IPS-15b (cell line): ENCODE measurements at regions not wholly inside any gene's neighbourhood (a gene's known extent, or its start where the extent isn't known, plus 50 kb on each side); places are given as distances from the start of the nearest gene placed in this dataset.

Experiments
- H3K27me3 ChIP-seq: one replicate; pipeline ENCODE4 v1.6.1; 2013; ENCODE audit warnings: low read length; ENCODE audit not compliant: control insufficient read depth, insufficient read depth
- H3K36me3 ChIP-seq: one replicate; pipeline ENCODE4 v1.6.1; 2013; ENCODE audit warnings: low read length; ENCODE audit not compliant: control insufficient read depth, insufficient read depth
- H3K4me1 ChIP-seq: one replicate; pipeline ENCODE4 v1.6.1; 2013; ENCODE audit warnings: mild to moderate bottlenecking, low read length; ENCODE audit not compliant: control insufficient read depth, insufficient read depth
- H3K4me3 ChIP-seq: one replicate; pipeline ENCODE4 v1.5.1; 2013; ENCODE audit warnings: low read depth, low read length
- H3K9ac ChIP-seq: one replicate; pipeline ENCODE4 v1.6.1; 2013; ENCODE audit warnings: low read depth, mild to moderate bottlenecking, low read length
- H3K9me3 ChIP-seq: one replicate; pipeline ENCODE4 v1.6.1; 2013; ENCODE audit warnings: mild to moderate bottlenecking, low read length; ENCODE audit not compliant: control insufficient read depth, insufficient read depth

DNA sequence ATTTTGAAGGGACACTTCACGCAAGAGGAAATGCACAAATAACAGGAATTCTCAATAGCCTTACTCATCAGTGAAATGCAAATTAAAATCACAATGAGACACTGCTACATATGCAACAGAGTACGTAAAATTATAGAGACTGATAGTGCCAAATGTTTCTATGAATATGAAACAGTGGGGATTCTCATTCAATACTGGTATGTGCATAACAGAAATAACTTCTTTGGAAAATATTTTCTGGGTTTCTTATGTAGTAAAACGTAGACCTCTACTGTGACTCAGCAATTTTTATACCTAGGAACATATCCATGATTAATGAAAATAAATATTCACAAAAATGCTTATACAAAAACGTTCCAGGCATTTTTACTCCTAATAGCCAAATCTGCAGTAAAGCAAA, 1625.2 kb downstream of the MAT2B start:
- H3K4me1 ChIP-seq = no peaks in the 10 kb centered on the region
- H3K4me3 ChIP-seq = no peak overlapping the region
- no peaks in the 10 kb centered on the region for H3K36me3 ChIP-seq
- H3K27me3 ChIP-seq = no peaks in the 10 kb centered on the region
- no peaks in the 10 kb centered on the region for H3K9me3 ChIP-seq
- H3K9ac ChIP-seq = no peak overlapping the region

DNA sequence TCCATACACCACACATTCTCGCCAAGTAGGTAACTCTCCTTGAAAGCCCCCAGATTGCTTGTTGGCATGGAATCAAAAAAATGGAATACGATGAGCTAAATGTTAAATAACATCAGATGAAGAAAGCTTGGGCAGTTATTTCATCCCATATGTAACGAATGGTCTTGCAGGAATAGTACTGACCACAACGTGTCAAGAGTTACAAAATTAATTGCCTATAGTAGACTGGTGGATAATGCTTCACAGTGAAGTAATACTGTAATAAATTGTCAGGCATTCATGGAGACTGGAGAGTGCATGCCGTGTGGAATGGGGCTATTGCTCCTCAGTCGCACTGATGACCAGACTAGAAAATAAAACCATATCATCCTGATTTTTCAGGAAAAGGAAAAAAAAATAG, 1628.7 kb downstream of the MAT2B start:
- Histone ChIP-seq H3K27me3 (no peaks in the 10 kb centered on the region), H3K4me1 (peaks cover 12% of the 10 kb centered on the region), H3K9me3 (no peaks in the 10 kb centered on the region), H3K4me3 (no peak overlapping the region), H3K9ac (no peak overlapping the region), H3K36me3 (no peaks in the 10 kb centered on the region)

DNA sequence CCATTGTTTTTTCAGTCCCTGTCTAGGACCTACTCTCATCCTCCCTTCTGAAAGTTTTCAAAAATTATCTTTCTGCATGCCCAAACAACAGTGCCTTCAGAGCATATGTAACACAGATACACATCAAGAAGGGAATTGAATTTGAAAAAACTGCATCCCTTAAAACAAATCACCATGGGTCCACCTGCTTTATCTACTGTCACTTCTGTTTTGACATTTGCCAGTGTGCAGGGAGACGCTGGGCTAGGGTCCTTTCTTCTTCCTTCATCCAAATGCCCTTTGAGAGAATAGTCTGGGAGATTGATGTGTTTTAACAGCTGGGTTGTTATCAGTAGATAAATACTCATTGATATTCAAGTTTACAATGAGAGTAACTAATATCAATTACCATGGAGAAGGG, 1630.1 kb downstream of the MAT2B start:
- H3K9me3 ChIP-seq = no peaks in the 10 kb centered on the region
- H3K4me3 ChIP-seq = no peak overlapping the region
- H3K9ac ChIP-seq = no peak overlapping the region
- H3K4me1 ChIP-seq = peaks cover 13% of the 10 kb centered on the region
- H3K27me3 ChIP-seq = no peaks in the 10 kb centered on the region
- H3K36me3 ChIP-seq = no peaks in the 10 kb centered on the region

DNA sequence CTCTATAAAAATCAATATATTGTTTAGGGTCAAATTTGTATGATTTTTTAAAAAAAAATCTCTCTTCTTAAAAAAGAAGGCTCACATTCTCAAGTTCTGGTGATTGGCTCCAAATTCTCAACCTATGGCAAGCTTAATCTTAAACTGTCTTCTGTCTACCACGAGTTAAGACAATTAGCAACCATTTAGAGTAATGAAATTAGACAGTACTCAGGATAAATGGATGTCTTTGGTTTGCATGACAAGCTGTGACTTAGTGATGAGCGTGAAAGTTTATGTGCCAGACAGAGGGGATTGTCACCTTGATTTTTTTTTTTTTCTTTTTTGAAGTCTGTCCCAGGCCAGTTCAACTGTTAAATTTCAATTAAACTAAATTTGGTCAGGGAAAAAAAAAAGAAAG, 1632.3 kb downstream of the MAT2B start:
- no peaks in the 10 kb centered on the region for H3K36me3 ChIP-seq
- no peak overlapping the region for H3K4me3 ChIP-seq
- H3K4me1 ChIP-seq = peaks cover 13% of the 10 kb centered on the region
- no peak overlapping the region for H3K9ac ChIP-seq
- no peaks in the 10 kb centered on the region for H3K27me3 ChIP-seq
- no peaks in the 10 kb centered on the region for H3K9me3 ChIP-seq

DNA sequence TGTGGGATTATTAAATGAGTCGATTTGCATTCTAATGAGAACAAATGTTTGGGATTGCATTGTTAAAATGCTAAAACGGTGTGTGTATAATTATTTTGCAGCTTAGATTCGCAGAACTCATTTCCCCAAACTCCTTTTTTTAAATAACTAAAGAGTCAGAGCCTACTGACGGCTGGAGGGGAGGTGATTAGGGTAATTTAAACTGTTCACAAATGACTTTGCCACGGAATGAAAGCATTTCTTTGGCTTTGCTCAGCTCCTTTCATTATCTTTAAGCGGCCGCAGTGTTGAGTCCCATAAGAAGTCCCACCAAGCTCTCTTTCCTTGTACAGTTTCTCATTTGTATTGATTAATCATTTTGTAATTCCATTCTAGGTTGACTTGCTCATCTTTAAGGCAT, 1632.8 kb downstream of the MAT2B start:
- H3K4me3 ChIP-seq = no peak overlapping the region
- H3K9me3 ChIP-seq = no peaks in the 10 kb centered on the region
- H3K27me3 ChIP-seq = no peaks in the 10 kb centered on the region
- no peaks in the 10 kb centered on the region for H3K36me3 ChIP-seq
- peaks cover 13% of the 10 kb centered on the region for H3K4me1 ChIP-seq
- no peak overlapping the region for H3K9ac ChIP-seq

DNA sequence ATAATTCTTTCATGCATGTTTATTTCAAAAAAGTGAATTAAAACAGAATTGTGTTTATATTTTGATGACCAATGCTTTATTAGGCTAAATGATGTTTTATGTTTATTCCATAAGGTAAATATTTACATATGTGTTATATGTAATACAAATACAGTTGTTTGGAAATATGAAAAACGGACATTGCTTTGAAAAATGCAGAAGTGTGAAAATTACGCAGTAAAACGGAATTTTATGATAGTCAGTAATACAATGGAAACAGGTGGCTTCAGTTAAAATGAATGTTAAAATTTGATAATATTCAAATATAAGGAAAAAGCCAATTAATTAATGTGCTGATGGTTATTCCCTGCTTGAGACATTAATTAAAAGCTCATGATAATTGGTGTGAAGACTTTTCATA, 1633.8 kb downstream of the MAT2B start:
- H3K4me3 ChIP-seq = no peak overlapping the region
- no peaks in the 10 kb centered on the region for H3K36me3 ChIP-seq
- no peak overlapping the region for H3K9ac ChIP-seq
- H3K4me1 ChIP-seq = peaks cover 13% of the 10 kb centered on the region
- no peaks in the 10 kb centered on the region for H3K9me3 ChIP-seq
- no peaks in the 10 kb centered on the region for H3K27me3 ChIP-seq

DNA sequence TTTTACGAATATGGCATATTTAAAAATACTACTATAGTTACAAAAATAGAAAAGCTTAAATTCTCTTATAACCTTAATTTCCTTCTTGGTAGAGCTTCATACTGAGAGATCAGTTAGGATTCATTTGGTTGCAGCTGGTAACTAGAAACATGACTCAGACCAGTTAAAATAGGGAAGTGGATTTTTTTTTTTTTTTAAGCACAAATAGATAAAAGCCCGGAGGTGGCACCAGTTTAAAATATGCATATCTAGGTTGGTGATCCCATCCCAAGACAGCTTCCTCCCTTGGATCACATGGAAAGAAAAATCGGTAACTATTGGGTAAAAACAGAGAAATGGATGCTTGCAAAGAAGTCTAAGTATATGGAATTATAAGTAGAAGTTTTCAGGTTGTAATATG, 1634.3 kb downstream of the MAT2B start:
- Histone ChIP-seq H3K36me3 (no peaks in the 10 kb centered on the region), H3K9ac (no peak overlapping the region), H3K4me1 (peaks cover 13% of the 10 kb centered on the region), H3K27me3 (no peaks in the 10 kb centered on the region), H3K4me3 (no peak overlapping the region), H3K9me3 (no peaks in the 10 kb centered on the region)

DNA sequence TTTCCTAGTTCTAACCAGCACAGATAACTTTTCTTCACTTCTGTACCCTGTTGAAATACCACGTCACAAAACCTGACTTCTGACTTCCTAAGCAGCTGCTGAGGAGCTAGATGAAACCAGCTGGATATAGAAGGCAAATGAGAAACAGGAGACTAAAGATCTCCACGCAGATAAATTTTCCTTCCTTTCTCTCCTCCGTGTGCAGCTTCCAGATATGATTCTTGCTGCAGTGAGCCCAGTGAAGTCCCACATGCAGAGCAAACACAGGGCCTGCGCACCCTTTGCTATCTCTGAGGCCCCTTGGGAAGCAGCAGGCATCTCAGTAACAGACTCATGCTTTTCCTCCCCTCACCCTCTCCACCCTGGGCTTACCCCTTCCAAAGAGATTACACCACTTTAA, 1638.3 kb downstream of the MAT2B start:
- H3K4me3 ChIP-seq = no peak overlapping the region
- H3K36me3 ChIP-seq = no peaks in the 10 kb centered on the region
- no peak overlapping the region for H3K9ac ChIP-seq
- H3K9me3 ChIP-seq = no peaks in the 10 kb centered on the region
- H3K4me1 ChIP-seq = peaks cover 3% of the 10 kb centered on the region
- H3K27me3 ChIP-seq = no peaks in the 10 kb centered on the region

DNA sequence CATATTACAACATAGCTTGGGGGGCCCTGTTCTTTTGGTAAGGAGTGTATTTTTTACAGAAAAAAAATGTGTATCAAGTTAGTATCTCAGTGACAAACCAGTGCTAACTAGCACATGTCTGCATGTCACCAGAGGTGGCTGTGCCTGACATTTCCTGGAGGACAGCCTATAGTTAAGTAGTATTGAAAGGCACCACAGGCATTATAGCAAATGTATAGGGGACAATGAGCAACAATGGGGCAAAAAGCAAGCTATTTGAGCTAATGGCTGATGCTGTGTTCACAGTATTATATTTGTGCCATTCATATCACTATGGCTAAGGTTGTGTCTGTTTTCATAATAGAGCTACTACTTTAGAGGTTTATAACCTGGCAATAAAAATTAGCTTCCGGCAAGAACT, 1644.0 kb downstream of the MAT2B start:
- Histone ChIP-seq H3K4me1 (peaks cover 7% of the 10 kb centered on the region), H3K9me3 (no peaks in the 10 kb centered on the region), H3K27me3 (no peaks in the 10 kb centered on the region), H3K9ac (no peak overlapping the region), H3K4me3 (no peak overlapping the region), H3K36me3 (no peaks in the 10 kb centered on the region)

DNA sequence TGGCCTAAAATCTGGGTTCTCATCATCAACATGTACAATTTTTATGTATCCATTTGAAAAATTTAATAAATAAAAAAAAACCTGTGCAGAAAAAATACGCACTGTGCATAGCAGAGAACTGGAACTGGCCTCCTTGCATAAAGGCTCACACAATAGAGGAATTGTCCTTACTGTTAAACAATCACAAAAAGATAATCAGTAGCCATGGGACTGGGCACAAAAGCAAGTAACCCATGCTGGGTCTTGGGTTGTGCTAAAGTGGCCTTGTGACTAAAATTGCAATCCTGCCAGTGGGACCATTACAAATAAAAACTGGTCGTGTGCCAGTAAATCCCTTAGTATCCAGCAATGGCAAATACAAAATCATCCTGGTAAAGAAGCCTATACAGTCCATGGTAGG, 1646.6 kb downstream of the MAT2B start:
- Histone ChIP-seq H3K9me3 (no peaks in the 10 kb centered on the region), H3K9ac (no peak overlapping the region), H3K4me1 (peaks cover 7% of the 10 kb centered on the region), H3K27me3 (no peaks in the 10 kb centered on the region), H3K36me3 (no peaks in the 10 kb centered on the region), H3K4me3 (no peak overlapping the region)

DNA sequence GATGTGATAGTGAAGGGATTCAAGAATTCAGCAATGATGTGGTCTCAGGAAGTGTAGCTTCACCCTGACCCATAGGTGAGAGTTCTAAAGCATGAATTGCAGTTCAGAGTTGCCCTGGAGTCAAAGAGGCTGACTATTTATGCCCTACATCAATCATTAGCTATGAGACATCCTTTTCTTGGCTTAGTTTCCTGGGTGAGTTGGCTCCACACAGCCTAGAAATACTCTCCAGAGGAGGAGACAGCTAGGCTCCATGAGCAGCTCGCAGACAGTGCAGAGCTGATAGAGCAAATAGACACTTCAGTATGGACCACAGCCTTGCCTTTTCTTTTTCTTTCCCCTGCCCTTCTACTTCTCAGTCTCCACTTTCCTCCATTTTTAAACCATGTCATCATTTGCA, 1651.8 kb downstream of the MAT2B start:
- no peak overlapping the region for H3K9ac ChIP-seq
- no peaks in the 10 kb centered on the region for H3K9me3 ChIP-seq
- no peaks in the 10 kb centered on the region for H3K4me1 ChIP-seq
- H3K4me3 ChIP-seq = no peak overlapping the region
- no peaks in the 10 kb centered on the region for H3K36me3 ChIP-seq
- no peaks in the 10 kb centered on the region for H3K27me3 ChIP-seq

DNA sequence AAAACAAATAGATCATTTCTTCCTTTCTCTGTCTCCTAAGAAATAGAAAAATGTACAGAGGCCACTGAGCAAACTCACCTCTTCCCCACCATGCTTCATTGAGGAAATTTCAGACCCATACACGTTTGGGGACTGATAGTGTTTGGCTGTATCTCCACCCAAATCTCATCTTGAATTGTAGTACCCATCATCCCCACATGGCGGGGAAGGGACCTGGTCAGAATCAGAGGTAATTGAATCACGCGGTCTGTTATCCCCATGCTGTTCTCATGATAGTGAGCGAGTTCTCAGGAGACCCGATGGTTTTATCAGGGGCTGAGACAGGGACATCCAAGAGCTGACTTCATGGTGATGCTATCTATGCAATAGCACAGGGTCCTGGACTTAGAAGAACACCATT, 1655.8 kb downstream of the MAT2B start:
- Histone ChIP-seq H3K4me1 (no peaks in the 10 kb centered on the region), H3K4me3 (no peak overlapping the region)

DNA sequence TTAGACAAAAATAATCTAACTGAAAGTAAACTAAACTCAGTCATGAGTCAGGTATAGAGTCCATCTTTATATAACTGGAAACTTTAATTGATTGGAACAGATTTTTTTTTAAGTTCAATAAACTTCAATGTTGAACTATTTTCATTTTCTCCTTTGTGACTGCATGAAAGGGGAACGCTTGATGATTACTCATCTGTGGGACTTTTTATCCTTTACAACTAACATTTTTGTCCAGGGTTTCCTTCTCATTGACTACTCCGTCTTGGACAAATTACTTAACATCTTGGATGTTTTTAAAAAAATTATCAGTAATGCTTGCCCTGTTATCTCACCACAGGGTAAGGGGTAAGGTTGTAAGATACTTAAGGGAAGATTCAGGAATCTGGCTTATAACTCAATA, 1658.4 kb downstream of the MAT2B start:
- Histone ChIP-seq H3K4me3 (no peak overlapping the region), H3K9ac (no peak overlapping the region), H3K36me3 (no peaks in the 10 kb centered on the region), H3K27me3 (no peaks in the 10 kb centered on the region), H3K4me1 (no peaks in the 10 kb centered on the region), H3K9me3 (no peaks in the 10 kb centered on the region)

More for the DNA sequence above, 1655.8 kb downstream of the MAT2B start:
- no peak overlapping the region for H3K9ac ChIP-seq
- no peaks in the 10 kb centered on the region for H3K9me3 ChIP-seq
- no peaks in the 10 kb centered on the region for H3K27me3 ChIP-seq
- H3K36me3 ChIP-seq = no peaks in the 10 kb centered on the region
